Fibroblast of skin of scalp (primary cell): ENCODE measurements at regions not wholly inside any gene's neighbourhood (a gene's known extent, or its start where the extent isn't known, plus 50 kb on each side); places are given as distances from the start of the nearest gene placed in this dataset.
"Not testable (repeated sequence)": the region's sequence is repeated elsewhere in the genome, so short reads cannot be mapped to it uniquely, and the experiment has no call there.

Experiments
- DNase-seq: peaks from one replicate; pipeline ENCODE4 v3.0.0-alpha.2; 2013

GRCh38 chr4:27978427-27979109 is 1117.9 kb downstream of the STIM2 start:
- not testable (repeated sequence) for DNase-seq

- DNase-seq, result no peak
Observed at GRCh38 chr4:27985522-27985921, 1124.9 kb downstream of the STIM2 start.

- DNase-seq, result no peak
Observed at GRCh38 chr4:27986476-27986875, 1125.8 kb downstream of the STIM2 start.

- DNase-seq, result no peak
Observed at GRCh38 chr4:28001698-28002097, 1141.1 kb downstream of the STIM2 start.

GRCh38 chr4:28004520-28004919 is 1143.9 kb downstream of the STIM2 start:
- DNase-seq, result no peak

- no peak for DNase-seq
Observed at GRCh38 chr4:28006021-28006420, 1145.4 kb downstream of the STIM2 start.

GRCh38 chr4:28007693-28008092 is 1147.1 kb downstream of the STIM2 start:
- DNase-seq, result no peak

GRCh38 chr4:28009541-28009940 is 1148.9 kb downstream of the STIM2 start:
- DNase-seq, result no peak

GRCh38 chr4:28010577-28011240 is 1150.1 kb downstream of the STIM2 start:
- peak; percentile 48 for DNase-seq

GRCh38 chr4:28014469-28014868 is 1153.8 kb downstream of the STIM2 start:
- DNase-seq, result no peak

- no peak for DNase-seq
Observed at GRCh38 chr4:28015996-28016395, 1155.4 kb downstream of the STIM2 start.

- not testable (repeated sequence) for DNase-seq
Observed at GRCh38 chr4:28038253-28038652, 1177.6 kb downstream of the STIM2 start.

GRCh38 chr4:28062562-28062961 is 1201.9 kb downstream of the STIM2 start:
- no peak for DNase-seq

- no peak for DNase-seq
Observed at GRCh38 chr4:28073860-28074555, 1213.4 kb downstream of the STIM2 start.

- no peak for DNase-seq
Observed at GRCh38 chr4:28075401-28075956, 1214.8 kb downstream of the STIM2 start.

- DNase-seq, result not testable (repeated sequence)
Observed at GRCh38 chr4:28077203-28077602, 1216.6 kb downstream of the STIM2 start.

GRCh38 chr4:28082686-28083390 is 1222.2 kb downstream of the STIM2 start:
- no peak for DNase-seq

- no peak for DNase-seq
Observed at GRCh38 chr4:28092610-28093009, 1232.0 kb downstream of the STIM2 start.

GRCh38 chr4:28093071-28093470 is 1232.4 kb downstream of the STIM2 start:
- no peak for DNase-seq

- DNase-seq, result no peak
Observed at GRCh38 chr4:28101583-28101982, 1240.9 kb downstream of the STIM2 start.

GRCh38 chr4:28105271-28105859 is 1244.7 kb downstream of the STIM2 start:
- no peak for DNase-seq

GRCh38 chr4:28106155-28106554 is 1245.5 kb downstream of the STIM2 start:
- DNase-seq, result no peak
